ENCODE measurements at regions not wholly inside any gene's neighbourhood (a gene's known extent, or its start where the extent isn't known, plus 50 kb on each side); places are given as distances from the start of the nearest gene placed in this dataset.

DNA sequence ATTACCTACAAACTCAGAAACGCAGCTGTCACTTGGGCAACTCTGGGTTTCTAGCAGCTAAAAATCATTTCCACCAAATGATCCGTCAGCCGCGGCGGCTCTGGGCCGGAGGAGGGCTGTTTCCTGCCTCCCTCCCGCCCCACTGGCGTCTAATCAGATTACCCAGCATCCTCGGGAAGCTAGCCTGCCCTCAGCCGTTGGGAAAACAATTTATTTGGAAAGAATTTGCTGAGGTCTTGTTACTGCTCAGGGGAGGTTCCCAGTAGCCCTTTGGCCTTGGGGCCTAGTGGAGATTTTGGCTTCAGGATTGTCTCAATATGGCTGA is 65.0 kb upstream of the ADGRA1 start:
- TF ChIP-seq POLR2AphosphoS5 (IDR thresholded peaks at IDR 0.05; ENCODE audit: borderline replicate concordance, low read depth, low read length) (no peak), FOXP2 (optimal IDR thresholded peaks at IDR 0.05; ENCODE audit: control extremely low read depth, extremely low read length, insufficient read depth) (no peak), EZH2 (IDR thresholded peaks at IDR 0.05) (no peak)
- no peak overlapping the region for H3K4me3 ChIP-seq
- H3K27ac ChIP-seq, result no peak overlapping the region
- no peaks in the 10 kb centered on the region for H3K36me3 ChIP-seq (ENCODE audit: insufficient read depth, low read length)
- no peak for DNase-seq (ENCODE audit: low read depth, low spot score)
- H3K9me3 ChIP-seq (ENCODE audit: low read depth, low read length), result no peaks in the 10 kb centered on the region
- H3K9ac ChIP-seq (ENCODE audit: insufficient read length), result no peak overlapping the region

DNA sequence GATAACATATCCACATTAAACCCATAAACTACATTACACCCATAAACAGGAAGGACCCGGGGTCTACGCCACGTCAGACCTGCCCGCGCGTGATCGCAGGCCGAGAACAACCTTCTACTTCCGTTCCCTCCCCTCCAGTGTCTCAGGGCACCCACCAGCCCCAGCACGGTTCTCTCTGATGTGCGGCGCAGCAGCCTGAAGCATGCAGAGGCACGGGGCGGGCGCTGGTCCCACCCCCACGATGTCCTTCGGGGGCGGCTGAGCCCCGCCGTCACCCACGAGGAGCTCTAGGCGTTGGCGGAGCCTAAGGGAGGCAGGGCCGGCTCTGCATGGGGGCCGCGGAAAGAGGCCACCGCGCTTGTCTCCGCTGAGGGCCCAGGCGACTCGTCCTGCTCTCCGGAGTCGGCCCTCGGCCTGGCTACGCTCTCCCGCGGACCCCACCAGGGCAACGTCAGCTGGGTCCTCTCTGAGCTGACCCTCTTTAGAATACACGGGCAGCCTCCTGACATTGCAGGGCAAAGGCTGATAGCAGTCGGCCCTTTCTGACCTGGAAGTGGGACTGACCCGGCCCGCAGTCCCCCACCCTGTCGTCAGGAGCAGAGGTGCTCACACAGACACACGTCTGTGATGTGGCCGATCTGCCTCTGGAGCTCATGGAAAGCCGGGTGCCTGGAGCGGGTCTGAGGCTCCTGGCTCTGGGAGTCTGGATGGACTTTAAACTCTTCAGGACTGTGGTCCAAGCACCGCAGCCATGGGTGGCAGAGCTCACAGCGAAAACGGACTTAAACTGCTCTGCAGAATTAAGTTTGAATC is 65.6 kb upstream of the ADGRA1 start:
- no peak overlapping the region for H3K4me3 ChIP-seq
- H3K9ac ChIP-seq (ENCODE audit: insufficient read length), result no peak overlapping the region
- H3K27ac ChIP-seq, result no peak overlapping the region
- no peaks in the 10 kb centered on the region for H3K9me3 ChIP-seq (ENCODE audit: low read depth, low read length)
- H3K36me3 ChIP-seq (ENCODE audit: insufficient read depth, low read length), result no peaks in the 10 kb centered on the region
- TF ChIP-seq POLR2AphosphoS5 (IDR thresholded peaks at IDR 0.05; ENCODE audit: borderline replicate concordance, low read depth, low read length), result no peak
- no peak for TF ChIP-seq EZH2 (IDR thresholded peaks at IDR 0.05)
- DNase-seq (ENCODE audit: low read depth, low spot score), result no peak

DNA sequence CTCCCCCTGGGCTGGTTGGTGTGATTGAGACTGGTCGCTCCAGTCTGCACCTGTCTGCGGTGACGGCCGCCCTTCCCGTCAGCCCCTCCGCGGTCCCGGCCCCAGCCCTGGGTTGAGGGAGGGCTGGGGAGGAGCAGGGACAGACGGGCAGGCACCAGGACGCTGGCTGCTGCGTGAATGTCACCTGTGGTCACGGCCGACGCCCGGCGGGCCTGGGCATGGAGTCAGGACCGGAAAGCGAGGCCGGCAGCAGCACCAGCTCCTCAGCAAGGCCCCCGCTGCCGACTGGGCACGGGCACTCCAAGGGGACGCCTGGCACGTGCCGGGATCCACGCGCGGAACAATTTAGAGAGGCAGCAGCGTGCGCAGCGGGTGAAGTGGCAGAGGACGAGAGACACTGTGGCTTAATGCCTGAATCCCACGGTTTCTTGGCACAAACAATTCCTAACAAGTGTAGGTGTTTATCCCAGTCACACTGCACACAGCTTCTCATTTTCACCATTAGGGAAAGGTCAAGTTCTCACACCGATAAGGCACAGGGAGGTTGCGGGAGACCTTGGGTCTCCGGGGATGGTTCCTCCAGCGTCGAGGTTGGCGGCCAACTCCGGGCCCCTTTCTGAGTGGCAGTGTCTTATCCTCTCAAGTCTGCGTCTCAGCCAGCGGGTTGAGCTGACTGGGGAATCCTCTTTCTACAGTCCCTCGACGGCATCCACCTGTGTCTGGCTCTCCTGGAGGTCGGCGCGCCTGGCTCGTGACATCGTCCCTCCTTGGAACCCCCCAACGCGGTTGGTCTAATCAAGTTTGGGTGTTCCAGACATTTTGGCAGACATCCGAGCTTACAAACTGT is 66.4 kb upstream of the ADGRA1 start:
- no peak for TF ChIP-seq EZH2 (IDR thresholded peaks at IDR 0.05)
- H3K27ac ChIP-seq, result no peak overlapping the region
- no peak overlapping the region for H3K4me3 ChIP-seq
- DNase-seq (ENCODE audit: low read depth, low spot score), result no peak
- H3K36me3 ChIP-seq (ENCODE audit: insufficient read depth, low read length), result no peaks in the 10 kb centered on the region
- H3K9ac ChIP-seq (ENCODE audit: insufficient read length), result no peak overlapping the region
- H3K9me3 ChIP-seq (ENCODE audit: low read depth, low read length), result no peaks in the 10 kb centered on the region

DNA sequence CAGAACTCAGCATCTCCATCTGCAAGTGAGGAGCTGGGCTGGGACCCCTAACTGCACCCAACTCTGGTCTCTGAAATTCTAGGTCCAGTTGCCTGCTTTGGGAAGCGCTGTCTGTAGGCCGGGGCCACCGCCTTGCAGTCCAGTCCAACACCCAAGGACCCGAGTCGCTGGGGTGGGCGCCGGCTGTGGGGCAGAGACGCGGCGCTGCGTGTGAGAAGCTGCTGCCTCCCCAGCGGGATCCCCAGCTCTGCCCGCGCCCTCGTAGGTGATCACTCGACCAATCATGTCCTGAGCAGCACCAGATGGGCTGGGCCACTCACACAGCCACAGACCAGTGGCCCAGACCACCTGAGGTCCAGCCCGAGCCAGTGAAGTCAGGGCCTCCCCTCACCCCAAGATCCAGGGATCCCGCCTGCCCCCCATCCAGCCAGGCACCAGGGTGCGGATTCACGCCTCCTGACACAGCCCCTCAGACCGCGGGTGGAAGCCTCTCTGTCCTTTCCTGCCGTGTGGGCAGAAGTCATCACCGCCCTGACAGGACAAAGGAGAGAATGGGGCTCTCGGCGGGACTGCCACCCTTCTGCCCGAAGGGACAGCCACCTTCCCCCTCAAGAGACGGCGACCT is 67.4 kb upstream of the ADGRA1 start:
- TF ChIP-seq FOXP2 (optimal IDR thresholded peaks at IDR 0.05; ENCODE audit: control extremely low read depth, extremely low read length, insufficient read depth) (no peak), EZH2 (IDR thresholded peaks at IDR 0.05) (no peak), POLR2AphosphoS5 (IDR thresholded peaks at IDR 0.05; ENCODE audit: borderline replicate concordance, low read depth, low read length) (no peak)
- H3K9ac ChIP-seq (ENCODE audit: insufficient read length), result no peak overlapping the region

DNA sequence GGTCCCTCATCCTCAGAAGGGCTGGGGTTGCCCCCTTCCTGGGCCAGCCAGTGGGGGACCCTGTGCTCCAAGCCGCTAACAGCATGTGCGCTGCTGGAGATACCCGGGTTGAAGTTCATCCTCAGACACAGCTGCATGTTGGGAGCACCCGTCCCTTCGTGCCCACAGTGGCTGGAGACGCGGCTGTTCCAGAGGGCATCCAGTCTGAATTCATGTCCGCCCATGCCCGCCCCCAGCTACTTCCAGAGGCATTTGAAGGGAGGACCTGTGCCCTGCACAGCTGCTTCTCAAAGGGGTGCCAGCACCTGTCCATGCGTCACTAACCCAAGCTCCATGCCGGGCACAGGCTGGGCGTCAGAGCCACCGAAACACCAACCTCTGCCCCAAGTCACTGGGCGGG is 68.1 kb upstream of the ADGRA1 start:
- Histone ChIP-seq H3K27ac (no peak overlapping the region), H3K9ac (ENCODE audit: insufficient read length) (no peak overlapping the region), H3K9me3 (ENCODE audit: low read depth, low read length) (no peaks in the 10 kb centered on the region), H3K4me3 (no peak overlapping the region), H3K36me3 (ENCODE audit: insufficient read depth, low read length) (no peaks in the 10 kb centered on the region)
- DNase-seq (ENCODE audit: low read depth, low spot score), result no peak
- TF ChIP-seq FOXP2 (optimal IDR thresholded peaks at IDR 0.05; ENCODE audit: control extremely low read depth, extremely low read length, insufficient read depth) (no peak), EZH2 (IDR thresholded peaks at IDR 0.05) (no peak), POLR2AphosphoS5 (IDR thresholded peaks at IDR 0.05; ENCODE audit: borderline replicate concordance, low read depth, low read length) (no peak)

More for the DNA sequence above, 67.4 kb upstream of the ADGRA1 start:
- Histone ChIP-seq H3K9me3 (ENCODE audit: low read depth, low read length) (no peaks in the 10 kb centered on the region), H3K36me3 (ENCODE audit: insufficient read depth, low read length) (no peaks in the 10 kb centered on the region), H3K4me3 (no peak overlapping the region), H3K27ac (no peak overlapping the region)
- no peak for DNase-seq (ENCODE audit: low read depth, low spot score)

DNA sequence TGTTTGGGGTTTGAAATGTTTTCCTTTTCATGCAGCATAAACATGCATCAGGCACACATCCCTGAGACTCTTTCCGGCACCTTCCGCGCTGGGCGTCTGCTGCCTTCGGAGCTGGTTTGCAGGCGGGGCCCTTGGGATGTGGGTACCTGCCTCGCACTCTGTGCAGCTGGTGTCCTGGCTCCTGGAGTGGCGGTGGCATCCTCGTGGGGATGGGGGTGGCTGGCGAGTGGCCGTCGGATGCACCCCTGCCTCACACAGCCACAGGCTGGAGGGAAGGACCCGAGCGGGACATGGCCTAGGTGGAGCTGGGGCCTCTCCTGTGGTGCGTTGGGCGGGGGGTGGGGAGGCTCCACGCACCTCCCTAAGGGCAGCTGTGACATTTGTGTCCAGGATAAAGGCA is 68.5 kb upstream of the ADGRA1 start:
- no peak for TF ChIP-seq POLR2AphosphoS5 (IDR thresholded peaks at IDR 0.05; ENCODE audit: borderline replicate concordance, low read depth, low read length)
- TF ChIP-seq FOXP2 (optimal IDR thresholded peaks at IDR 0.05; ENCODE audit: control extremely low read depth, extremely low read length, insufficient read depth), result no peak
- TF ChIP-seq EZH2 (IDR thresholded peaks at IDR 0.05), result no peak
- H3K36me3 ChIP-seq (ENCODE audit: insufficient read depth, low read length), result no peaks in the 10 kb centered on the region
- no peak overlapping the region for H3K4me3 ChIP-seq
- DNase-seq (ENCODE audit: low read depth, low spot score), result no peak
- no peak overlapping the region for H3K9ac ChIP-seq (ENCODE audit: insufficient read length)
- H3K9me3 ChIP-seq (ENCODE audit: low read depth, low read length), result no peaks in the 10 kb centered on the region
- H3K27ac ChIP-seq, result no peak overlapping the region

DNA sequence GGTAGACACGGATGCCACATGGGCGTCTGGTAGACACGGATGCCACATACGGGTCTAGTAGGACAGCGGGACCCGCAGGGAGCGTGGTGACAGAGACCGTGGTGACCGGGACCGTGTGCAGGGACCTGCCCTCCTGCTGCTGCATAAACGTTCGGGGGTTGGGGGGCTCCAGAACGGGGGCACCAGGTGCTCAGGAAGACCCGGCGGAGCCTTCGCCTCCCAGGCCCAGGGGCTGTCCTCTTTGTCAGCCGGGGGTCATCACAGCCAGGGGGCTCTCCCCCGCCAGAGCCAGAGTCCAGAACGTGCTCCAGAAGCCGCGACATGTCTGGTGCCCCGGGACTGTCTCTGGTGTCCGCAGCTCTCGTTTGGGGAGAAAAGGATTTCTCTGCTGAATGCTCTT is 69.2 kb upstream of the ADGRA1 start:
- DNase-seq (ENCODE audit: low read depth, low spot score), result no peak
- Histone ChIP-seq H3K27ac (no peak overlapping the region), H3K4me3 (no peak overlapping the region), H3K9ac (ENCODE audit: insufficient read length) (no peak overlapping the region), H3K9me3 (ENCODE audit: low read depth, low read length) (no peaks in the 10 kb centered on the region), H3K36me3 (ENCODE audit: insufficient read depth, low read length) (no peaks in the 10 kb centered on the region)
- TF ChIP-seq EZH2 (IDR thresholded peaks at IDR 0.05), result no peak
- TF ChIP-seq FOXP2 (optimal IDR thresholded peaks at IDR 0.05; ENCODE audit: control extremely low read depth, extremely low read length, insufficient read depth), result no peak
- TF ChIP-seq POLR2AphosphoS5 (IDR thresholded peaks at IDR 0.05; ENCODE audit: borderline replicate concordance, low read depth, low read length), result no peak

DNA sequence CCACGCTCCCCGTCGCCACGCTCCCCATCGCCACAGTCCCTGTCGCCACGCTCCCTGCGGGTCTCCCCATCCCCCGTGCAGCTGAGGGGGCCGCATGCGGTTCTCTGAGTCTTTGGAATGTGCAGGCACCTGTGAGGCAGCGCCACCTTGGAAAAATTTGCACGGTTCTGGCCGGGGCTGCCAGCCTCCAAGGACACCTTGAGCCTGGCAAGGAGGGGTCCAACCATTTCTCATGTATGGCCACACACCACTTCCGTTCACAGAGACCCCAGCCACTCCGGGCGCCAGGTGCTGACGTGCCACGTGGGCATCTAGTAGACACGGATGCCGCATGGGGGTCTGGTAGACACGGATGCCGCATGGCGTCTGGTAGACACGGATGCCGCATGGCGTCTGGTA is 70.5 kb upstream of the ADGRA1 start:
- Histone ChIP-seq H3K9me3 (ENCODE audit: low read depth, low read length) (no peaks in the 10 kb centered on the region), H3K4me3 (no peak overlapping the region), H3K36me3 (ENCODE audit: insufficient read depth, low read length) (no peaks in the 10 kb centered on the region), H3K27ac (no peak overlapping the region), H3K9ac (ENCODE audit: insufficient read length) (no peak overlapping the region)
- no peak for TF ChIP-seq FOXP2 (optimal IDR thresholded peaks at IDR 0.05; ENCODE audit: control extremely low read depth, extremely low read length, insufficient read depth)
- no peak for TF ChIP-seq EZH2 (IDR thresholded peaks at IDR 0.05)
- no peak for TF ChIP-seq POLR2AphosphoS5 (IDR thresholded peaks at IDR 0.05; ENCODE audit: borderline replicate concordance, low read depth, low read length)
- DNase-seq (ENCODE audit: low read depth, low spot score), result no peak

Measured in SK-N-MC (cell line).